SKM-1 (cell line): ENCODE measurements at regions not wholly inside any gene's neighbourhood (a gene's known extent, or its start where the extent isn't known, plus 50 kb on each side); places are given as distances from the start of the nearest gene placed in this dataset.

Source experiments
- DNase-seq: peaks from one replicate; lab custom pipeline; 2025; ENCODE audit not compliant: unreplicated experiment; lab: John Stamatoyannopoulos, UW

GRCh38 chr7:109121599-109122300 is 552.1 kb downstream of the DNAJB9 start:
- no peak for DNase-seq

DNA sequence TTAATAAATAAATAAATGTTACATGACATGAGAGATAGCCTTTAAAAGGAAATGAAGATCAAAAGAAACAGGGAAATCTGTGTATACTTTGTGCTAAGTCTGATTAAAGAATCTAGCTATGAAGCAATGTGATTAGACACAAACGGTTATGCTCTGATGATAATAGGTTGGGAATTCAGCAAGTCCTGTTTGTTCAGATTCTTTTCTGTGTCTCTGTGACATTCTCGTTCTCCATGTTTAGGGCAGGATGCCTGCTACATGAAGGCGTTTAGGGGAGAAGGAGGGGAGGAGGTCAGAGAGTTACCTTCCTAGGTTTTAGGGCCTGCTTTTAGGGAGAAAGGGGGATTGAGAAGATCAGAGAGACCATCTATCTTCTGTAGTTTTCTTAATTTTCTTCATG is 555.3 kb downstream of the DNAJB9 start:
- DNase-seq: no peak

- DNase-seq: no peak
These were observed 556.9 kb downstream of the DNAJB9 start for GRCh38 chr7:109126404-109127050.

DNA sequence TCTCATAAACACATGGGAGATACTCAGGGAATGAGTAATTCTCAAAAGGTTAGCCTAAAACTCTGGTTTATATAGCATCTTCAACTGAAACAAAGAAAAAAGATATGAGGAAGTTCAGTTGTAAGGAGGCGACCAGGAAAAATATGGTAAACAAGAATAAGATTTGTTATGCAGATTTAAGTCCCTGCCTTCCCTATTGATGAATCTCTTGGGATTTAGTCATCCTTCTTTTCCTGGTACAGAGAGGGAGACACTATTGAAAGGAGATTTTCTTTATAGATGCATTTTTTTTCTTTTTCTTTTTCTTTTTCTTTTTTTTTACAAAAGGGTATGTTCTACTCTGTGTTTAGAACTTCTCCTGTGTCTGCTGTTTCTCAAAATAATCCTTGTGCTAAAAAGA is 557.5 kb downstream of the DNAJB9 start:
- no peak for DNase-seq

DNA sequence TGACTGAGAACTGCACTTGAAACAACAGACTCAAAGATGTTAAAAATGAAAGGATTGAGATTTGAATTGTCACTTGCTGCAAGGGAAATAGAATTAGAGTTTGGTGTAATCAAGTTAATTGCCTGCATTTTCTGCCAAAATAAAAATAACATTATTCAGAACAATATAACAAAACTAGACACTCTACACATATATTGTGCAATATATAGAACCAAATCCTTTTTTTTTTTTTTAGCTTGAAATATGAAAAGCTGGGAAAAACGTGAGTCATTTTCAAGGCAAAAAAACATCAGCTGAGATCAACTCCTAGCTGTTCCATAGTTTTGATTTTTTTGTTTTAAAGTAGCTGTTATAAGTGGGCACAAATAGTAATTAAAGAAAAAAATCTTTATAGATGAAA is 561.5 kb downstream of the DNAJB9 start:
- DNase-seq: no peak

DNA sequence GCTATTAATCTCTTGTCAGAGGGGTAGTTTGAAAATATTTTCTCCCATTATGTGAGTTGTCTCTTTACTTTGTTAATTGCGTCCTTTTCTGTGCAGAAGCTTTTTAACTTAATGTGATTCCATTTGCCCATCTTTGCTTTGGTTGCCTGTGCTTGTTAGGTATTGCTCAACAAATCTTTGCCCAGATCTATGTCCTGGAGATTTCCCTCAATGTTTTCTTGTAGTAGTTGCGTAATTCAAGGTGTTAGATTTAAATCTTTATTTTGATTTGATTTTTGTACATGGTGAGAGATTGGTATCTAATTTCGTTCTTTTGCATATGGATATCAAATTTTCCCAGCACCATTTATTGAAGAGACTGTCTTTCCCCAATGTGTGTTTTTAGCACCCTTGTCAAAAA is 567.2 kb downstream of the DNAJB9 start:
- no peak for DNase-seq

DNA sequence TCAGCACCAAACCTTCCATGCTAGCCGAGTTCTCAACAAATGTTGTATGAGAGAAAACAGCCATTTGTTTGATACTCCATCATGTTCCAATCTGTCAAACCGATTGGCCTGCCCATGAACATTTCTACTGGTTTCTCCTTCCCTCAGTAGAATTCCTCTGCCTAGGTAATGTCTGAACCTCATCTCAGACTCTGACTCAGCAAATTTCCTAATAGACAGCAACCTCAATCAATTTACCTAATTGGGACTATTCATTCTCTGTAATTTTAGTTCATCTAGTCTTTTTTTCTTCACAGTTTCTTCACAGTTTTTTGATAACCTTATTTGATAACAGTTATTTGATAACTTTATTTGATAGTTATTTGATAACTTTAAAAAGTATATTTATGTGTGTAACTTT is 585.1 kb downstream of the DNAJB9 start:
- DNase-seq: no peak

DNA sequence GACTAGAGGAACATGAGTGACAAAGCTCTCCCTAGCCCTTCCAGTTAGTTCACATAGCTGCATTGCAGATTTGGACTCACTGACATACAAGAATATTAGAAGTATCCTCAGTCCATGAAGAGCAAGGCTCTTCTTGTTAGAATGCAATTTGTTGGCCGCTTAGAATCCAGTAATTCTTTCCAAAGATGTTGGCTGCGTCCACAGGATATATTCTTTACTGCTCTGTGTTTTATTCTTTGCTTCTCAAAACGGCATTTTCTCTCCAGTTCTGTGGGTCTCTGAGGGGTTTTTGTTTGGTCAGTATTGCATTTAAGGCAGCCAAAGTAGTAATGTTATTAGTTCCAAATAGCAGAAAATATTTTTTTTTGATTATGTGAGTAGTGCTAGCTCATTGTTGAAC is 588.6 kb downstream of the DNAJB9 start:
- DNase-seq: no peak

- DNase-seq: no peak
These were observed 607.0 kb downstream of the DNAJB9 start for GRCh38 chr7:109176661-109177060.

- DNase-seq: no peak
These were observed 608.7 kb downstream of the DNAJB9 start for GRCh38 chr7:109178342-109178741.

- no peak for DNase-seq
These were observed 609.9 kb downstream of the DNAJB9 start for GRCh38 chr7:109179601-109180000.

- DNase-seq: no peak
These were observed 621.2 kb downstream of the DNAJB9 start for GRCh38 chr7:109190766-109191398.

DNA sequence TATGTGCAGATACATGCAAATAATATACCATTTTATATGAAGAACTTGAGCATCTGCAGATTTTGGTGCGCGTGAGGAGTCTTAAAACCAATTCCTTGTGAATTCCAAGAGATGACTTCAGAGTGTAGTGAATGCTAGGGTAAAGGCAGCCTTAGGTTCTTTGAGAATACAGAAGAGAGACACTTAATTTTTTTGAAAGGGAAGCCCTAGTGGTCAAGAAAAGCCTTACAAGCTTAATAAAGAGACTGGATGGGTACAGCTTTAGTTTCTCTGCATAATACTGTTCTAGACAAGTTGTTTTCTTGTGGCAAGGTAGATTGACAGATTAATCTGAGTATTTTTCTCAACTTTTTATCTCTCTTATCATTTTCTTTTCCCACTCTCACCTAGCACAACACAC is 636.5 kb downstream of the DNAJB9 start:
- no peak for DNase-seq

GRCh38 chr7:109213081-109213480 is 643.4 kb downstream of the DNAJB9 start:
- DNase-seq: no peak

- no peak for DNase-seq
These were observed 645.7 kb downstream of the DNAJB9 start for GRCh38 chr7:109215341-109215740.

DNA sequence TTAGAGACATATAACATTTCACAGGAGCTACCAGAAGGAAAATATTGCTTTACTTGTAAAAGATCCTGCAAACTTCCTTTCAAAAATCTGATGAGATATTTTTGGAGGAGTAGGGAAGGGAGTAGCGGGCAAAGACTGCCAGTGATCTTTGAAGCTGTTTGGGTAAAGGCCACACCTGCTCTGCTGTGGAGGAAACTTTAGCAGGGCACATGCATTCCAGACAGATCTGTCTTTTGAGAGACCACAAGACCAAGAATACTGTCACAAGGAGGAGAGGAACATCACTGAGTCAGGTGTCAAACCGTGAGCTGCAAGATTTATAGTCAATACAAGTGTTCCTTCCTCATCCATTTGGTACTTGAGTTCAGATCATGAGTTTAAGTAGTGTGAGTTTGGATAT is 654.4 kb downstream of the DNAJB9 start:
- DNase-seq: no peak

DNA sequence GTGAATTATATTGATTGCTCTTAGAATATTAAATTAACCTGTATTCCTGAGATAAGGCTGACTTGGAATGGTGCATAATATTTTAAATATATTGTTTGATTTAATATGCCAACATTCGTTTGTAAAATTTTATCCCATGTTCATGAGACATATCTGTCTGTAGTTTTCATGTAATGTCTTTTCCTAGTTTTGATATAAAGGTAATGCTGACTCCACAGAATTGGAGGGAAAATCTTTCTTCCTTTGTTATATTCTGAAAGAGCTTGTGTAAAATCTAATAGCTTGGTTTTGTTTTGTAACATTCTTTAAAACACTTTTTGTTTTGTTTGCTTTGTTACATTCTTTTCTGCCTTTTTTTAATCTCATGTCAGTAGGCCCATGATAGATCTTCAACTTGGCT is 657.0 kb downstream of the DNAJB9 start:
- no peak for DNase-seq

DNA sequence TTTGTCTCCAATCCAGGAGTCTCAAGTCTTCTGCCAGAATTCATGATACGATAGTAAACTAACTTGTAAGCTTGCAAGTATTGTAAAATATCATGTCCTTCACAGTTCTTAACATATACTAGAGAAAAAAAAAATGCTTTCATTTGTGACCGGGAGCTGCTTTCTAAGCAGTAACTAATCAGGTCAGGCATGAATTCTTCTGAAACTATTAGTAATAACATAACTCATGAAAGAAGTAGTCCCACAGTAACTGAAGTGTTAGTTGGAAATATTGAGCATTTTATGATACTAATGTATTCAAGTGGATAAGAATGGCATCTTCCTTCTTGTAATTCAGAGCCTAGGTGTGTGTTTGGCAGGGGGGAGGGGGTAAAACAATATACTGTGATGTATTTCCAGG is 665.6 kb downstream of the DNAJB9 start:
- DNase-seq: no peak

GRCh38 chr7:109246330-109247077 is 676.8 kb downstream of the DNAJB9 start:
- no peak for DNase-seq

- DNase-seq: no peak
These were observed 687.3 kb downstream of the DNAJB9 start for GRCh38 chr7:109256762-109257560.

- no peak for DNase-seq
These were observed 689.5 kb downstream of the DNAJB9 start for GRCh38 chr7:109259151-109259550.
